Mesodermal cell (in vitro differentiated cells): ENCODE measurements at regions not wholly inside any gene's neighbourhood (a gene's known extent, or its start where the extent isn't known, plus 50 kb on each side); places are given as distances from the start of the nearest gene placed in this dataset.

Experiments
- H3K27ac ChIP-seq: 2 replicates; pipeline ENCODE4 v1.7.0; 2013; ENCODE audit warnings: mild to moderate bottlenecking, low read depth, low read length, moderate library complexity; ENCODE audit not compliant: severe bottlenecking
- H3K36me3 ChIP-seq: 2 replicates; pipeline ENCODE4 v1.7.1; 2013; ENCODE audit warnings: mild to moderate bottlenecking, low read length, moderate library complexity; ENCODE audit not compliant: control insufficient read depth, insufficient read depth
- H3K4me1 ChIP-seq: one replicate; pipeline ENCODE4 v1.7.1; 2013; ENCODE audit warnings: mild to moderate bottlenecking, low read length; ENCODE audit not compliant: insufficient read depth, control insufficient read depth, poor library complexity, severe bottlenecking
- H3K4me3 ChIP-seq: 2 replicates; pipeline ENCODE4 v1.7.0; 2013; ENCODE audit warnings: low read length, control low read depth, mild to moderate bottlenecking; ENCODE audit not compliant: insufficient read depth, poor library complexity, severe bottlenecking; ENCODE audit errors: extremely low read depth
- H3K9me3 ChIP-seq: 2 replicates; pipeline ENCODE4 v1.7.1; 2013; ENCODE audit warnings: mild to moderate bottlenecking, low read length, moderate library complexity; ENCODE audit not compliant: control insufficient read depth
- WGBS, 2 experiments: methylation state at CpG; one replicate each; pipeline ENCODE4 v1.1.5; 2013; ENCODE audit warnings: missing lambda C conversion rate in 2 of 2; ENCODE audit not compliant: insufficient coverage in 2 of 2; 5-methylcytosine and 5-hydroxymethylcytosine counted together

DNA sequence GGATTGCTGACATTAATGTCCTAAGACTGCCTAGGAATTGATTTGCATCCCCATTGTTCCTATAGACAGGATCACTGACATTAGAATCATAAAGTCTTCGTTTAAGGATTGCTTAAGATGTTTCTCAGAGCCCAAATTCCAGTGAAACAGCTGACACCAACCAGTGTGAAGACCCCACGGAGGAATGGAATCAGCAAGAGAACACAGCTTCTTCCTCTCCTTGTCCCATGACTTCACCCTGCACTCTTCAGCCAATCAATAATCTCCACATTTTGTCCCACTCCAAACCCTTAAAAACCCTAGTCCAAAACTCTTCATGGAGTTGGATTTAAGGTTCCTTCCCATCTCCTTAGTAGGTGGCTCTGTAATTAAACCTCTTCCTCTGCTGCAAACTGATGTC lies 157.0 kb upstream of the NDUFV2 start:
- WGBS, 2 experiments: 39 to 100% methylated on average over 1 to 2 of the region's 2 CpGs
- H3K4me3 ChIP-seq: no peak overlapping the region
- H3K27ac ChIP-seq: no peak overlapping the region
- peaks cover 5% of the 10 kb centered on the region for H3K9me3 ChIP-seq
- peaks cover 17% of the 10 kb centered on the region for H3K4me1 ChIP-seq
- H3K36me3 ChIP-seq: no peaks in the 10 kb centered on the region

DNA sequence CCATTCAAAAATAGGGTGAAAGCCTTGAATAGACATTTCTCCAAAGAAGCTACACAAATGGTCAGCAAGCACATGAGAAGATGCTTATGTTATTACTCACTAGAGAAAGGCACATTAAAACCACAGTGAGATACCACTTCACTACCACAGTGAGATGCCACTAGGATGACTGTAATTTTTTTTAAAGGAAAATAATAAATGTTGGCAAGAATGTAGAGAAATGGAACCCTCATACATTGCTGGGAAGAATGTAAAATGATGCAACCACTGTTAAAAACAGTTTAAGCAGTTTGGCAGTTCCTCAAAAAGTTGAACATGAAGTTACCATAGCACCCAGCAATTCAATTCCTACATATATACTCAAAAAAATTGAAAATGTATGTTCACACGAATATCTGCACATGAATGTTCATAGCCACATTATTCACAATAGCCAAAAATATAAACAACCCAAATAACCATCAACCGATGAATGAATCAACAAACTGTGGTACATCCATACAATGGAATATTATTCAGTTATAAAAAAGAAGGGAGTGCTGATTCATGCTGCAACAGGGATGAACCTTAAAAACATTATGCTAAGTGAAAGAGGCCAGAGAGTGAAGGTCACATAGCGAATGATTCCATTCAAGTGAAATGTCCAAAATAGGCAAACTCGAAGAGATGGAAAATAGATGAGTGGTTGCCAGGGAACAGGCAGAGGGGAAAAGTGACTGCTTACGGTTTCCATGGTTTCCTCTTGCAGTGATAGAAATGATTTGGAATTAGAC lies 156.2 kb upstream of the NDUFV2 start:
- Histone ChIP-seq H3K36me3 (no peaks in the 10 kb centered on the region), H3K4me3 (no peak overlapping the region), H3K27ac (no peak overlapping the region), H3K9me3 (peaks cover 5% of the 10 kb centered on the region), H3K4me1 (peaks cover 17% of the 10 kb centered on the region)
- WGBS, 2 experiments: 78 to 93% methylated on average over 3 of the region's 5 CpGs

DNA sequence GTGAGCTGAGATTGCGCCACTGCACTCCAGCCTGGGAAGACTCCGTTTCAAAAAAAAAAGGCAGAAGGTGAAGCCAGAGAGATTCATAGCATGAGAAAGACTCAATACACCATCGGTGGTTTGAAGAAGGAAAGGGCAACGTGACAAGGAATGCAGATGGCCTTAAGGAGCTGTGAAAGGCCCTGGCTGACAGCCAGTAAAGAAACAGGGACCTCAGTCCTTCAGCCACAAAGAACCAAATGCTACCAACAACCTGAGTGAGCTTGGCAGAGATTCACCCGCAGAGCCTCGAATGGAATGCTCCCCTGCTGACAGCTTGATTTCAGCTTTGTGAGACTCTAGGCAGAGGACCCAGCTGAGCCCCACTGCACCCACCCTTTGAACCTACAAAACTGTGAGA lies 154.9 kb upstream of the NDUFV2 start:
- Histone ChIP-seq H3K4me1 (peaks cover 17% of the 10 kb centered on the region), H3K9me3 (peaks cover 5% of the 10 kb centered on the region), H3K36me3 (no peaks in the 10 kb centered on the region), H3K4me3 (no peak overlapping the region), H3K27ac (no peak overlapping the region)
- 32 to 64% methylated on average over 4 to 5 of the region's 6 CpGs for WGBS, 2 experiments

DNA sequence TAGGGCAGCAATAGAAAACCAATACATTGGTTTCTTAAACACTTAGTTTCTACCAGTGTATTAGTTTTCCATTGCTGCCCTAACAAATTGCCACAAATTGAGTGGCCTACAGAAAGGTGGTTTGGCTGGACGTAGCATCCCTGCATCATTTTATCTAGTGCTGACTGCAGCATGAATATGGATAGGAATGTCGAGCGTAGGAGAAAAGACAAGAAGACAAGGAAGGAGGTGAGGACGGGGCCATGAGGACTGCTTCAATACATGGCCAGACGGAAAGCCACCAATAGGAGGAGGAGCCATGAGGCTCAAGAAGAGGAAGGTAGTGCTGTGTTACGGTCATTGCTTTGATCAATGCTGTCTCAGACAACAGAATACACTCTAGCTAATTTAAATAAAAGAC lies 154.5 kb upstream of the NDUFV2 start:
- H3K4me1 ChIP-seq: peaks cover 17% of the 10 kb centered on the region
- no peaks in the 10 kb centered on the region for H3K36me3 ChIP-seq
- H3K4me3 ChIP-seq: no peak overlapping the region
- peak overlapping the region; percentile 76 for H3K27ac ChIP-seq
- 83 to 90% methylated on average over 3 to 5 of the region's 6 CpGs for WGBS, 2 experiments
- H3K9me3 ChIP-seq: peaks cover 5% of the 10 kb centered on the region

DNA sequence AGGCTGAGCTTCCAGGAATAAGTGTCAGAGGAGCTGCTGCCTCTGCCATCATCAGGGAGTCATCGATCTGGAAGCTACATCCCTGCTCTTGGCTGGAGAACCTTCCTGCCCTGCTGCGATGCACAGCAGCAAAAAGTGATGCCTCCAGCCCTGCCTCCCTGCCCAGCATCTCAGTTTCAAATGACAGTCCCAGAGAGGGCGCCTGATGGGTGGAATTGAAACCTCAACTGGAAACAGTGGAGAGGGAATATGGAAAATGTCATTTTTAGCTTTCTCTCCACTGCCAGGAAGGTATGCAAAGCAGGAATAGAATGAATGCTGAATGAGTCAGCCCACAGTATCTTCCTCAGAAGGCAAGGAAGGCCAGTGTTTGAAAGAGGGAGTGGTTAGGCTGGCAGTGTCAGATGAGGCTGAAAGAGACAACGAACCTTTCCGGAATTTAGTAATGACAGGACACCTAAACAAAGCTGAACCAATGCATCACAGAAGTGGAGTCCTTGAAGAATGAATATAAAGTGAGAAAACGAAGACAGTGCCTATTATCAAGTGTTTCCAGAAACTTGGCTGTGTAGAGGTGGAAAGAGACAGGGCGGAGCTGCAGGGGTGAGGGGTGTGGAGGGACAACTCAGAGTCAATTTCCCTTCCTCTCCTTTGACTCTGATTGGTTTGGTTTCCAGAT lies 153.9 kb upstream of the NDUFV2 start:
- Histone ChIP-seq H3K36me3 (no peaks in the 10 kb centered on the region), H3K4me3 (no peak overlapping the region), H3K27ac (peak overlapping the region; percentile 76), H3K4me1 (peaks cover 17% of the 10 kb centered on the region), H3K9me3 (peaks cover 7% of the 10 kb centered on the region)
- WGBS, 2 experiments: 46 to 70% methylated on average over 6 to 7 of the region's 7 CpGs

DNA sequence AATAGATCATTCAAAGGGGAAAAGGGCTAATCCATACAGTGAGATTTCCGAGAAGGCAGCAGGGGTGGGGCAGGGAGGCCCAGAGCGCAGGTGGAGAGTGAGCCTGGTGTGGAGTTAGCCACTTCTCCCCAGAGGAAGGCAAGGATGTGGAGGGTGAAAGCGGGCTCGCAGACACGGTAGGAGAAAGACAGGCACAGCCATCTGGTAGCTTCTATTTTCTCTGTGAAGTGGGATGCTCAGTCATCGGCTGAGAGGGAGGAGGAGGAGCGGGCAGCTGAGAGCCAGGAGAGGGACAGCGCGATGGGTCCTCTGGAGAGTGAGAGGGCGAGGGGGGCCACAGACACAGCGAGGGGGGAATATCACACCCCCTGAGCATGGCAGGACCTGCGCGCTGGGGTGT lies 153.3 kb upstream of the NDUFV2 start:
- WGBS, 2 experiments: 67 to 71% methylated on average over 10 to 11 of the region's 13 CpGs
- H3K4me1 ChIP-seq: peaks cover 17% of the 10 kb centered on the region
- peaks cover 9% of the 10 kb centered on the region for H3K9me3 ChIP-seq
- H3K27ac ChIP-seq: peak overlapping the region; percentile 76
- no peak overlapping the region for H3K4me3 ChIP-seq
- H3K36me3 ChIP-seq: no peaks in the 10 kb centered on the region

DNA sequence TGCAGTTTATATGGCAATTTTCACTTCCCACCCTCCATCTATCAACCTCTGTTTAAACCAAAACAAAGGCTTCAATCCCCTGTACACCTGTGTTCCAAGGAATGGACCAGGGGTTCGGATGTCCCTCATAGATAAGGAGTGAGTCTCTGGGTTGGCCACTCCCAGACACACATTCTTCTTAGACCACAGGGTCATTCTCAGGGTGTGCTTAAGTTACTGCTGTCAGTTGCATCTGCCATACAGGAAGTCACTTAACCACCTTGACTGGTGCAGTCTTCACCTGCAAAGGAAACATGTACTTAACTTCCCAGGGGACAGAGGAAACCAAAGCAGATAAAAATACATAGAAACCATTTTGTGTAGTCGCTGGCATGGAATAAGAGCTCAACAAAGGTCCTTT lies 151.0 kb upstream of the NDUFV2 start:
- H3K9me3 ChIP-seq: peaks cover 8% of the 10 kb centered on the region
- peaks cover 20% of the 10 kb centered on the region for H3K4me1 ChIP-seq
- H3K4me3 ChIP-seq: no peak overlapping the region
- no peaks in the 10 kb centered on the region for H3K36me3 ChIP-seq
- no peak overlapping the region for H3K27ac ChIP-seq
- 92 to 100% methylated on average over 1 to 2 of the region's 2 CpGs for WGBS, 2 experiments

DNA sequence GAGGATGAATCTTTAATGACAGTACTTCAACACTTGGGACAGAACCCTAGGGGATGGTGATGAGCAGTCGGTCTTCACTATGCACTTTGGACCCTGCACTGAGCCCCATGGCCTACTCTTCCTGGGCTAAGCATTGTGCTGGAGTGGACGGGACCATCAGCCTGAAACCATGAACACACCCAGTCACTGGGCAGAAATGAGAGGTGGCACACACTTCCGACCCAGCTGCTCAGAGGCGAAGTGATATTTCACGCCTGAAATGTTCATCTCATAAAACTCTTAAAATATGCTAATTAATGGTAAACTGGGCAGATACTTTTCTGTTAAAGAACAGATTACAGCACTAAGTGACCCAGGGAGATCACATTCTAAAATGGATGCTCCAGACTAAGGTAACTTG lies 150.3 kb upstream of the NDUFV2 start:
- H3K36me3 ChIP-seq: no peaks in the 10 kb centered on the region
- H3K9me3 ChIP-seq: peaks cover 4% of the 10 kb centered on the region
- no peak overlapping the region for H3K4me3 ChIP-seq
- H3K27ac ChIP-seq: no peak overlapping the region
- peaks cover 23% of the 10 kb centered on the region for H3K4me1 ChIP-seq
- 92 to 100% methylated on average over 2 of the region's 5 CpGs for WGBS, 2 experiments

DNA sequence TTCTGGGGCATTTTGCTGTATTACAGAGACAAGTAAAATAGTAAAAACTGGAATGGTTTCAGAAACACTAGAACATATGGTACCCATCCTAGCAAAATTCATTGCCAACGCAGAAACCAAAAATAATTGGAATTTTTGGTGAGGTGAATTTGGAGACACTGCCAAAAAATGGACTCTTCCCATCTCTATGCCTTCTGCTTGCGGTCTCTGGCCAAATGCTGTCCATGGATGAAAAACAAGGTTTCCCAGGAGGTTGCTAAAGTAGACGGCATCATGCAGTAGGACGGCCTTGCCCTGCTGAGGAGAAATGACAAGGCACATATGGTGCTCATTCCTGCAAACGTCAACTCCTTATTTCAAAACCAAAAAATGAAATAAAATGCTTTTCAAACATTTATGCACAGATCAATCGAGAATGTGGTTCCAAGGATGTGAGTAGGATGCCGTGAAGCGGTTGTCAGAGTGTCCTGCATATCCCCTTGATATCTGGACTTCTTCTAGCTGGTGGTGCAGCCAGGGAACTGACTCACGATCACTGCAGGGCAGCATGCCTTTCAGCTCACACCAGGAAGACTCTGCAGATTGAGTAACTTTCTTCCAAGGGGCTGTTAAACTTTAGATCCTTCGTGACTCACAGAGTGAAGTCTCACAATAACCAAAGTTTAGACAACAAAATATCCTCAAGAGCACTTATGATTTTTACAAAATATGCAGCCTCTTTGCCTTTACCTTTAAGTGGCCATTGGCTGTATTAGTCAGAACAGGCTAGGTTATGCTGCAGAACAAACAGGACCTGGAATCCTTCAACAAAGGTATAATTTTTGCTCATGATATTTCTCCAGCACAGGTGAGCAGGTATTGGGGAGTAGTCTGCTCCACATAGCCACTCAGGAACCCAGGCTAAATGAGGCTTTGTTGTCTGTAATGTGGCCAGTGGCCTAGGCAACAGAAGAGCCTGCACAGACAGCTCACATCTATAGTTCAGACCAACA lies 149.4 kb upstream of the NDUFV2 start:
- peaks cover 20% of the 10 kb centered on the region for H3K4me1 ChIP-seq
- no peak overlapping the region for H3K4me3 ChIP-seq
- no peaks in the 10 kb centered on the region for H3K36me3 ChIP-seq
- H3K27ac ChIP-seq: no peak overlapping the region
- H3K9me3 ChIP-seq: peaks cover 4% of the 10 kb centered on the region
- 90 to 95% methylated on average over 6 to 8 of the region's 10 CpGs for WGBS, 2 experiments

DNA sequence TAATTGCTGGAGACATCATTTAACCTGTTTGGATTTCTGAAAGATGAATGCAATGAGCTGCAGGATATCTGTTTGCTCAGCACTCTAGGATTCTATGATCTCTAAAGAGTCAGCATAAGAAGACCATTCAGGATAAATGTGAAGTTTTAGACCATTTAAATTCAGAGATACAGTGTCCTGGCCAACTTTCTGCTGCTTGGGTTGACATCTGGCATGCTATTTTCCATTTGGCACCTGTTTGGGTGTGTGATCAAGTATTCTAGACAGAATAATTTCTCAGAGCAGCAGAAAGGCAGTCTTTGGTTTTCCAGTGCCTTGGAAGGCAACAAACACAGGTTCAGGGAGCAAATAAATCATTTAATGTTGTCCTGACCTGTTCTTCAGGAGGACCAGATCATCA lies 144.8 kb upstream of the NDUFV2 start:
- H3K4me3 ChIP-seq: no peak overlapping the region
- no peak overlapping the region for H3K27ac ChIP-seq
- H3K4me1 ChIP-seq: peaks cover 6% of the 10 kb centered on the region
- no peaks in the 10 kb centered on the region for H3K36me3 ChIP-seq
- peaks cover 4% of the 10 kb centered on the region for H3K9me3 ChIP-seq
